SK-N-MC (cell line): ENCODE measurements at regions not wholly inside any gene's neighbourhood (a gene's known extent, or its start where the extent isn't known, plus 50 kb on each side); places are given as distances from the start of the nearest gene placed in this dataset.

ENCODE experiments used
- DNase-seq: peaks from one replicate; pipeline ENCODE4 v3.0.0-alpha.2; 2011; ENCODE audit warnings: low read depth, low spot score
- H3K27ac ChIP-seq: fragments of 200-600 bp; sonication (generic); 2 replicates; pipeline ENCODE4 v1.5.1; 2016; ENCODE audit warnings: mixed run types
- H3K36me3 ChIP-seq: fragments of 200-600 bp; sonication (generic); 2 replicates; pipeline ENCODE4 v1.6.1; 2017; ENCODE audit warnings: antibody characterized with exemption, low read length, mixed read lengths; ENCODE audit not compliant: insufficient read depth
- H3K4me3 ChIP-seq: fragments of 200-600 bp; sonication (generic); 2 replicates; pipeline ENCODE4 v1.5.1; 2016
- H3K9ac ChIP-seq: fragments of 200-600 bp; sonication (generic); 2 replicates; pipeline ENCODE4 v1.8.0; 2017; ENCODE audit warnings: mixed run types, mixed read lengths; ENCODE audit not compliant: insufficient read length
- H3K9me3 ChIP-seq: fragments of 200-600 bp; sonication (generic); 2 replicates; pipeline ENCODE4 v1.6.1; 2017; ENCODE audit warnings: low read depth, mild to moderate bottlenecking, antibody characterized with exemption, low read length, moderate library complexity, mixed read lengths
- EZH2 ChIP-seq: fragments of 200-600 bp; sonication (generic); IDR thresholded peaks from one replicate; pipeline ENCODE4 v1.6.1; 2017; ENCODE audit warnings: antibody characterized with exemption
- FOXP2 ChIP-seq: optimal IDR thresholded peaks from 2 replicates; pipeline ENCODE3; 2011; ENCODE audit warnings: mild to moderate bottlenecking, moderate library complexity; ENCODE audit not compliant: insufficient read depth; ENCODE audit errors: extremely low read length, control extremely low read depth
- POLR2AphosphoS5 ChIP-seq: IDR thresholded peaks from 2 replicates; pipeline ENCODE4 v1.6.1; 2012; ENCODE audit warnings: mild to moderate bottlenecking, low read depth, low read length, borderline replicate concordance

DNA sequence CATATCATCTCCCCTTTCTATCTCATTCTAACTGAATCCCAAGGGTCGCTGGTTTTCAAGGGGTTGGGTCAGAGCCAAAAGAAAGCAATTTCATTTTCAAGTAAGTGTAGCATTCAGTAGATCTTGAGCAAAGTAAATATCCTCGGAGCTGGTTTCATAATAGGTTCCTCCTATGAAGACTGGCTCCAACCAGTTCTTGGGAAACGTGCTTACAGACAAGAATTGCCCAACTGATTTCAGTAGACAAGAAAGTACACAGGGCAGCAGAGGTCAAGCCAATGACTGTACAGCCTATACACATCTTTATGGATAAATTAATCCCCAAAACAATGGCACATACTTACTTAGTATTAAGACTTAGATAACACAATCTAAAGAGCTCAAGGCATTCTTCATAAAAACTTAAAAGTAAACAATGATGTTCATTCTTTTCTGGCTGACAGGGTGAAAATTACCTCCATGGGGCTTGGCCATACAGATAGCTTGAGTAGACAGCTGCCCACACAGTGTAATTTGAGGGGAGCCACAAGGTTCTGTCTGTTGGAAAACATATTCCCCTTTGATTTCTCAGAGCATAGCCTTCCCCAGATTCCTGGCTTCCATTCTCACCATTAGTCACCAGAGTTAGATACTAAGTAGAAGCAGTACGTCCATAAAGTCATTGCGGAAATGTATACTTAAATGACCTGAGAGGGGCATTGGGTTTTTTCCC lies 163.9 kb downstream of the ARRDC3 start:
- no peaks in the 10 kb centered on the region for H3K9me3 ChIP-seq
- H3K27ac ChIP-seq: no peak overlapping the region
- TF ChIP-seq EZH2: no peak
- TF ChIP-seq POLR2AphosphoS5: no peak
- TF ChIP-seq FOXP2: no peak
- no peak overlapping the region for H3K9ac ChIP-seq
- no peak for DNase-seq
- no peaks in the 10 kb centered on the region for H3K36me3 ChIP-seq
- H3K4me3 ChIP-seq: no peak overlapping the region

GRCh38 chr5:91217859-91218258 lies 165.3 kb downstream of the ARRDC3 start:
- no peak overlapping the region for H3K4me3 ChIP-seq
- DNase-seq: no peak
- no peak overlapping the region for H3K27ac ChIP-seq
- H3K9ac ChIP-seq: no peak overlapping the region
- H3K9me3 ChIP-seq: no peaks in the 10 kb centered on the region
- no peaks in the 10 kb centered on the region for H3K36me3 ChIP-seq
- TF ChIP-seq EZH2: no peak
- no peak for TF ChIP-seq FOXP2
- no peak for TF ChIP-seq POLR2AphosphoS5

DNA sequence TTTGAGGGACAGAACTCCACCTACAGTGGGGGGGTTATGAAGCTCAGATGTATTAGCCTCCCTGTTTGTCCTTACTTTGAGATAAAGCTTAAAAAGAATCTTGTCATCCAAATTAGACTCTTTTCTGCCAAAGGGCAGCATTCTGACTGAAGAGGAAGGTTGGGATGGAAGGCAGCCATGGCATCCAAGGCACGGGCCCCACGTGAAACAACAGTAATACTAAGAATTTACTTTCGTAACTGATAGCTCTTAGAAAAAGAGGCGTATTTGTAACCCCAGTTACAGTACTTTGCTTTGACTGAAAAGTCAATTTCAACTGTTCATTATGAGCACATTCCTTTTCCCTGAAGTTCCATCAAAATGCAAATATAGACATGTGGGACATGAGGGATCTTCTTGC lies 168.5 kb downstream of the ARRDC3 start:
- TF ChIP-seq FOXP2 (no peak), EZH2 (no peak), POLR2AphosphoS5 (no peak)
- Histone ChIP-seq H3K36me3 (no peaks in the 10 kb centered on the region), H3K9me3 (no peaks in the 10 kb centered on the region), H3K4me3 (no peak overlapping the region), H3K27ac (no peak overlapping the region), H3K9ac (no peak overlapping the region)
- no peak for DNase-seq
